A549 (cell line): ENCODE measurements at regions not wholly inside any gene's neighbourhood (a gene's known extent, or its start where the extent isn't known, plus 50 kb on each side); places are given as distances from the start of the nearest gene placed in this dataset.

Experiments
- KDM1A ChIP-seq: fragments of 200-600 bp; sonication (generic); IDR thresholded peaks from 2 replicates; pipeline ENCODE4 v1.6.1; 2016; ENCODE audit warnings: low read depth, mild to moderate bottlenecking
- POLR2AphosphoS2 ChIP-seq: conservative IDR thresholded peaks from 2 replicates; pipeline ENCODE4 v1.6.1; 2012; ENCODE audit warnings: low read length, improper control_type of control experiment, inconsistent platforms

DNA sequence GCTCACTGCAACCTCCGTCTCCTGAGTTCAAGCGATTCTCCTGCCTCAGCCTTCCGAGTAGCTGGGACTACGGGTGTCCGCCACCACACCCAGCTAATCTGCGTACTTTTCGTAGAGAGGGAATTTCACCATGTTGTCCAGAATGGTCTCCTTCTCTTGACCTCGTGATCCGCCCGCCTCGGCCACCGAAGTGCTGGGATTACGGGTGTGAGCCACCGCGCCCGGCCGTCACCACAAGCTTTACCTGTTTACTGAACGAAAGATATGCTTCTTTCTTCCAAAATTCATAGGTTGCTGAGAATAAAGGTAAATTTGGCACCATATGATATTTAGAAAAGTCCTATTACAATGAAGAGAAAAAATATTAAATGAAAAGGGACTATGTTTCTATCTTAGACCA, 333.5 kb upstream of the EPHA6 start:
- no peak for TF ChIP-seq KDM1A
- no peak for TF ChIP-seq POLR2AphosphoS2
